Neural progenitor cell (in vitro differentiated cells): ENCODE measurements at regions not wholly inside any gene's neighbourhood (a gene's known extent, or its start where the extent isn't known, plus 50 kb on each side); places are given as distances from the start of the nearest gene placed in this dataset.

Experiments
- DNase-seq: peaks from one replicate; pipeline ENCODE4 v3.0.0-alpha.2; 2016; ENCODE audit warnings: low spot score
- H2AFZ ChIP-seq: fragments of 200-600 bp; sonication (generic); replicated peaks from 2 replicates; pipeline ENCODE4 v1.6.1; 2016; ENCODE audit warnings: antibody characterized with exemption
- H3F3A ChIP-seq: fragments of 200-600 bp; sonication (generic); 2 replicates; pipeline ENCODE4 v1.6.1; 2016; ENCODE audit warnings: antibody characterized with exemption, low read depth
- H3K27ac ChIP-seq: fragments of 200-600 bp; sonication (generic); 2 replicates; pipeline ENCODE4 v1.5.1; 2016; ENCODE audit warnings: mild to moderate bottlenecking
- H3K27me3 ChIP-seq: fragments of 200-600 bp; sonication (generic); 2 replicates; pipeline ENCODE4 v1.6.1; 2016; ENCODE audit warnings: mild to moderate bottlenecking, moderate library complexity
- H3K36me3 ChIP-seq: fragments of 200-600 bp; sonication (generic); 2 replicates; pipeline ENCODE4 v1.5.1; 2016
- H3K4me1 ChIP-seq: fragments of 200-600 bp; sonication (generic); 2 replicates; pipeline ENCODE4 v1.6.1; 2016; ENCODE audit warnings: mixed run types
- H3K4me2 ChIP-seq: fragments of 200-600 bp; sonication (generic); 2 replicates; pipeline ENCODE4 v1.6.1; 2016
- H3K4me3 ChIP-seq: fragments of 200-600 bp; sonication (generic); 2 replicates; pipeline ENCODE4 v1.5.1; 2016
- H3K79me2 ChIP-seq: fragments of 200-600 bp; sonication (generic); 2 replicates; pipeline ENCODE4 v1.6.1; 2016; ENCODE audit warnings: low read depth
- H3K9ac ChIP-seq: fragments of 200-600 bp; sonication (generic); 2 replicates; pipeline ENCODE4 v1.6.1; 2016
- H3K9me3 ChIP-seq: fragments of 200-600 bp; sonication (generic); 2 replicates; pipeline ENCODE4 v1.5.1; 2016; ENCODE audit warnings: low read depth
- H4K20me1 ChIP-seq: fragments of 200-600 bp; sonication (generic); 2 replicates; pipeline ENCODE4 v1.6.1; 2016; ENCODE audit warnings: low read depth
- H3K27ac Mint-ChIP-seq: 3 replicates; pipeline ENCODE4 v1.8.0; 2021; ENCODE audit warnings: mixed read lengths
- H3K27me3 Mint-ChIP-seq: 2 replicates; pipeline ENCODE4 v1.8.0; 2022; ENCODE audit warnings: low read depth, mild to moderate bottlenecking, inconsistent platforms, moderate library complexity, mixed read lengths; ENCODE audit not compliant: insufficient read depth
- H3K36me3 Mint-ChIP-seq: 3 replicates; pipeline ENCODE4 v1.8.0; 2021; ENCODE audit warnings: mixed read lengths
- H3K4me1 Mint-ChIP-seq: 3 replicates; pipeline ENCODE4 v1.8.0; 2021; ENCODE audit warnings: mixed read lengths
- H3K4me3 Mint-ChIP-seq: 3 replicates; pipeline ENCODE4 v1.8.0; 2021; ENCODE audit warnings: mild to moderate bottlenecking, moderate library complexity, mixed read lengths
- H3K9me3 Mint-ChIP-seq: 3 replicates; pipeline ENCODE4 v1.8.0; 2020; ENCODE audit warnings: mixed read lengths
- CTCF ChIP-seq: fragments of 200-600 bp; sonication (generic); IDR thresholded peaks from 2 replicates; pipeline ENCODE4 v1.5.1; 2017; ENCODE audit warnings: antibody characterized with exemption, mild to moderate bottlenecking
- EZH2 ChIP-seq: fragments of 200-600 bp; sonication (generic); IDR thresholded peaks from 2 replicates; pipeline ENCODE4 v1.6.1; 2017; ENCODE audit warnings: antibody characterized with exemption, mild to moderate bottlenecking, moderate library complexity
- EZH2phosphoT487 ChIP-seq: fragments of 200-600 bp; sonication (generic); IDR thresholded peaks from 2 replicates; pipeline ENCODE4 v1.6.1; 2017; ENCODE audit warnings: antibody characterized with exemption

- Histone ChIP-seq H4K20me1 (no peaks in the 10 kb centered on the region), H3K79me2 (no peaks in the 10 kb centered on the region), H3K9ac (no peak overlapping the region), H3F3A (no peaks in the 10 kb centered on the region), H3K4me2 (no peak overlapping the region), H3K4me3 (no peak overlapping the region), H2AFZ (no peak overlapping the region), H3K27ac (no peak overlapping the region), H3K36me3 (no peaks in the 10 kb centered on the region), H3K4me1 (no peaks in the 10 kb centered on the region), H3K9me3 (no peaks in the 10 kb centered on the region), H3K27me3 (no peaks in the 10 kb centered on the region)
- TF ChIP-seq EZH2 = no peak
- TF ChIP-seq EZH2phosphoT487 = no peak
- TF ChIP-seq CTCF = no peak
- H3K27me3 Mint-ChIP-seq = no peaks in the 10 kb centered on the region
- no peak for DNase-seq
- no peaks in the 10 kb centered on the region for H3K9me3 Mint-ChIP-seq
- H3K36me3 Mint-ChIP-seq = no peaks in the 10 kb centered on the region
- H3K4me1 Mint-ChIP-seq = peaks cover 19% of the 10 kb centered on the region
- no peak overlapping the region for H3K27ac Mint-ChIP-seq
- no peak overlapping the region for H3K4me3 Mint-ChIP-seq
Observed at GRCh38 chr16:87210894-87211293, 106.3 kb downstream of the C16orf95 start.

- H3K27ac Mint-ChIP-seq = no peak overlapping the region
- H3K9me3 ChIP-seq = no peaks in the 10 kb centered on the region
- no peaks in the 10 kb centered on the region for H3K27me3 ChIP-seq
- no peaks in the 10 kb centered on the region for H3K36me3 Mint-ChIP-seq
- no peaks in the 10 kb centered on the region for H3K27me3 Mint-ChIP-seq
- TF ChIP-seq EZH2 (no peak), CTCF (no peak), EZH2phosphoT487 (no peak)
- H4K20me1 ChIP-seq = no peaks in the 10 kb centered on the region
- no peak overlapping the region for H3K9ac ChIP-seq
- no peaks in the 10 kb centered on the region for H3K36me3 ChIP-seq
- H3K9me3 Mint-ChIP-seq = no peaks in the 10 kb centered on the region
- H3F3A ChIP-seq = no peaks in the 10 kb centered on the region
- DNase-seq = no peak
- H3K4me2 ChIP-seq = no peak overlapping the region
- H3K4me1 Mint-ChIP-seq = peaks cover 13% of the 10 kb centered on the region
- no peak overlapping the region for H3K4me3 Mint-ChIP-seq
- H3K4me1 ChIP-seq = no peaks in the 10 kb centered on the region
- no peak overlapping the region for H3K4me3 ChIP-seq
- no peak overlapping the region for H3K27ac ChIP-seq
- no peaks in the 10 kb centered on the region for H3K79me2 ChIP-seq
- H2AFZ ChIP-seq = no peak overlapping the region
Observed at GRCh38 chr16:87212026-87212425, 105.2 kb downstream of the C16orf95 start.

GRCh38 chr16:87213536-87213935, 103.7 kb downstream of the C16orf95 start:
- H4K20me1 ChIP-seq = no peaks in the 10 kb centered on the region
- H3K27ac ChIP-seq = no peak overlapping the region
- no peaks in the 10 kb centered on the region for H3K27me3 ChIP-seq
- no peak overlapping the region for H3K4me2 ChIP-seq
- TF ChIP-seq EZH2phosphoT487 = no peak
- no peak for TF ChIP-seq EZH2
- TF ChIP-seq CTCF = no peak
- H3K79me2 ChIP-seq = no peaks in the 10 kb centered on the region
- no peak overlapping the region for H3K9ac ChIP-seq
- no peak for DNase-seq
- no peak overlapping the region for H3K4me3 ChIP-seq
- Mint-ChIP-seq H3K4me1 (no peaks in the 10 kb centered on the region), H3K9me3 (no peaks in the 10 kb centered on the region), H3K36me3 (no peaks in the 10 kb centered on the region), H3K4me3 (no peak overlapping the region), H3K27me3 (no peaks in the 10 kb centered on the region), H3K27ac (no peak overlapping the region)
- H3K9me3 ChIP-seq = no peaks in the 10 kb centered on the region
- H3K36me3 ChIP-seq = no peaks in the 10 kb centered on the region
- H3F3A ChIP-seq = no peaks in the 10 kb centered on the region
- H2AFZ ChIP-seq = no peak overlapping the region
- H3K4me1 ChIP-seq = no peaks in the 10 kb centered on the region
